Prostate gland (tissue), 2 donors: ENCODE measurements at regions not wholly inside any gene's neighbourhood (a gene's known extent, or its start where the extent isn't known, plus 50 kb on each side); places are given as distances from the start of the nearest gene placed in this dataset.

Source experiments
- DNase-seq: peaks from one replicate; pipeline ENCODE4 v3.0.0-alpha.2; 2019; ENCODE audit warnings: low spot score
- H3K27ac ChIP-seq, 2 donors: fragments of 200-600 bp; sonication (generic); 2 replicates each; pipeline ENCODE4 v1.5.1; 2017 to 2019
- H3K27me3 ChIP-seq: fragments of 200-600 bp; sonication (generic); replicated peaks from 2 replicates; pipeline ENCODE4 v1.5.1; 2019; ENCODE audit not compliant: insufficient read depth
- H3K36me3 ChIP-seq, 2 donors: fragments of 200-600 bp; sonication (generic); 1 replicate in 1 of 2; 2 replicates in 1 of 2; pipeline versions ENCODE4 v1.5.1 to v1.8.1; 2017 to 2019
- H3K4me1 ChIP-seq: fragments of 200-600 bp; sonication (generic); replicated peaks from 2 replicates; pipeline ENCODE4 v1.5.1; 2019
- H3K4me3 ChIP-seq, 2 donors: fragments of 200-600 bp; sonication (generic); 2 replicates each; pipeline ENCODE4 v1.5.1; 2017 to 2019
- H3K9me3 ChIP-seq: fragments of 200-600 bp; sonication (generic); 2 replicates; pipeline ENCODE4 v1.5.1; 2017
- CTCF ChIP-seq, 4 experiments: fragments of 200-600 bp in 2 of 4; fragments of 450-650 bp in 2 of 4; sonication (generic) in 2 of 4; IDR thresholded peaks; 1 replicate in 3 of 4; 2 replicates in 1 of 4; pipeline ENCODE4 v1.5.1; 2016 to 2019; ENCODE audit warnings: antibody characterized with exemption in 4 of 4, mild to moderate bottlenecking in 2 of 4, moderate library complexity in 2 of 4
- POLR2A ChIP-seq: fragments of 450-650 bp; IDR thresholded peaks from one replicate; pipeline ENCODE4 v1.6.1; 2016; ENCODE audit warnings: antibody characterized with exemption, mild to moderate bottlenecking
- POLR2AphosphoS5 ChIP-seq: sonication (generic); formaldehyde crosslinking; IDR thresholded peaks from one replicate; pipeline ENCODE4 v1.6.1; 2017; ENCODE audit warnings: antibody characterized with exemption
- WGBS: methylation state at CpG from one replicate; pipeline ENCODE4 v1.1.5; 2018; 5-methylcytosine and 5-hydroxymethylcytosine counted together
- intact Hi-C: fragments of 100-400 bp; cut with DNase I; formaldehyde crosslinking; loops from one replicate; pipeline ENCODE4 v1.14.2; 2022

- TF ChIP-seq POLR2A (no peak), CTCF (IDR thresholded peaks at IDR 0.05) (no peak), POLR2AphosphoS5 (no peak)
- no peaks in the 10 kb centered on the region for H3K27me3 ChIP-seq
- H3K27ac ChIP-seq, result no peak overlapping the region
- no peak overlapping the region for H3K4me3 ChIP-seq
- 53% methylated on average over 1 of the region's 1 CpG for WGBS
- no peaks in the 10 kb centered on the region for H3K9me3 ChIP-seq
- no peak for DNase-seq
- H3K4me1 ChIP-seq, result no peaks in the 10 kb centered on the region
- intact Hi-C loops, result no loop called here
- no peaks in the 10 kb centered on the region for H3K36me3 ChIP-seq
Measured at GRCh38 chr1:191698246-191698645, 460.0 kb upstream of the RGS18 start.

GRCh38 chr1:191699343-191699742 lies 458.9 kb upstream of the RGS18 start:
- Histone ChIP-seq H3K4me1 (no peaks in the 10 kb centered on the region), H3K27ac (no peak overlapping the region), H3K4me3 (no peak overlapping the region), H3K9me3 (no peaks in the 10 kb centered on the region), H3K27me3 (no peaks in the 10 kb centered on the region), H3K36me3 (no peaks in the 10 kb centered on the region)
- intact Hi-C loops, result no loop called here
- no peak for DNase-seq
- 74% methylated on average over 1 of the region's 1 CpG for WGBS
- TF ChIP-seq POLR2A, result no peak
- TF ChIP-seq CTCF (IDR thresholded peaks at IDR 0.05), result no peak
- no peak for TF ChIP-seq POLR2AphosphoS5

- Histone ChIP-seq H3K27me3 (no peaks in the 10 kb centered on the region), H3K9me3 (no peaks in the 10 kb centered on the region), H3K27ac (no peak overlapping the region), H3K36me3 (no peaks in the 10 kb centered on the region), H3K4me1 (no peaks in the 10 kb centered on the region), H3K4me3 (no peak overlapping the region)
- intact Hi-C loops, result no loop called here
- DNase-seq, result no peak
- TF ChIP-seq POLR2A (no peak), POLR2AphosphoS5 (no peak), CTCF (IDR thresholded peaks at IDR 0.05) (no peak)
- 97% methylated on average over 3 of the region's 3 CpGs for WGBS
Measured at GRCh38 chr1:191700922-191701321, 457.3 kb upstream of the RGS18 start.

GRCh38 chr1:191702124-191702523 lies 456.1 kb upstream of the RGS18 start:
- Histone ChIP-seq H3K36me3 (no peaks in the 10 kb centered on the region), H3K4me1 (no peaks in the 10 kb centered on the region), H3K9me3 (no peaks in the 10 kb centered on the region), H3K27me3 (no peaks in the 10 kb centered on the region), H3K27ac (no peak overlapping the region), H3K4me3 (no peak overlapping the region)
- 48% methylated on average over 2 of the region's 2 CpGs for WGBS
- no peak for DNase-seq
- intact Hi-C loops, result no loop called here
- TF ChIP-seq CTCF (IDR thresholded peaks at IDR 0.05) (no peak), POLR2AphosphoS5 (no peak), POLR2A (no peak)

GRCh38 chr1:191707288-191707687 lies 451.0 kb upstream of the RGS18 start:
- WGBS, result 71% methylated on average over 2 of the region's 2 CpGs
- Histone ChIP-seq H3K27me3 (no peaks in the 10 kb centered on the region), H3K9me3 (no peaks in the 10 kb centered on the region), H3K4me1 (no peaks in the 10 kb centered on the region), H3K27ac (no peak overlapping the region), H3K36me3 (no peaks in the 10 kb centered on the region), H3K4me3 (no peak overlapping the region)
- intact Hi-C loops, result no loop called here
- DNase-seq, result no peak
- TF ChIP-seq POLR2A (no peak), POLR2AphosphoS5 (no peak), CTCF (IDR thresholded peaks at IDR 0.05) (no peak)
